Lung (tissue), 11 donors: ENCODE measurements at regions not wholly inside any gene's neighbourhood (a gene's known extent, or its start where the extent isn't known, plus 50 kb on each side); places are given as distances from the start of the nearest gene placed in this dataset.
A peak's percentile ranks its signal among the peaks of the same experiment; 100 is the strongest.

ENCODE experiments used
- ATAC-seq: fragments of 200-7000 bp; cut with Tn5 transposase; one replicate; pipeline ENCODE4 v1.9.1; 2020; ENCODE audit warnings: moderate number of reproducible peaks; ENCODE audit not compliant: insufficient read depth, low FRiP score
- DNase-seq, 3 donors: peaks; one replicate each; pipeline ENCODE4 v3.0.0-alpha.2; 2013 to 2017
- H3K27ac ChIP-seq, 2 donors: one replicate each; pipeline ENCODE4 v1.5.1; 2013; ENCODE audit warnings: mild to moderate bottlenecking in 2 of 2, moderate library complexity in 2 of 2, control low read depth in 1 of 2, inconsistent platforms in 1 of 2, low read depth in 1 of 2, low read length in 1 of 2
- H3K27me3 ChIP-seq, 3 donors: one replicate each; pipeline ENCODE4 v1.5.1; 2013; ENCODE audit warnings: low read length in 2 of 3; ENCODE audit not compliant: control insufficient read depth in 3 of 3, insufficient read depth in 3 of 3
- H3K36me3 ChIP-seq, 4 donors: one replicate each; pipeline ENCODE4 v1.5.1; 2013; ENCODE audit warnings: low read length in 4 of 4, mild to moderate bottlenecking in 1 of 4, moderate library complexity in 1 of 4; ENCODE audit not compliant: control insufficient read depth in 4 of 4, insufficient read depth in 4 of 4
- H3K4me1 ChIP-seq, 5 donors: one replicate each; pipeline ENCODE4 v1.5.1; 2013; ENCODE audit warnings: low read length in 5 of 5, mild to moderate bottlenecking in 2 of 5, moderate library complexity in 1 of 5; ENCODE audit not compliant: control insufficient read depth in 5 of 5, insufficient read depth in 5 of 5
- H3K4me3 ChIP-seq: one replicate; pipeline ENCODE4 v1.5.1; 2013; ENCODE audit warnings: mild to moderate bottlenecking, control low read depth, moderate library complexity
- H3K9ac ChIP-seq, 2 donors: one replicate each; pipeline ENCODE4 v1.5.1; 2013; ENCODE audit warnings: low read length in 2 of 2, control low read depth in 1 of 2; ENCODE audit not compliant: insufficient read depth in 1 of 2
- H3K9me3 ChIP-seq, 4 donors: one replicate each; pipeline ENCODE4 v1.5.1; 2013; ENCODE audit warnings: low read length in 3 of 4, mild to moderate bottlenecking in 1 of 4, moderate library complexity in 1 of 4; ENCODE audit not compliant: control insufficient read depth in 4 of 4, insufficient read depth in 3 of 4
- CTCF ChIP-seq: IDR thresholded peaks from 2 replicates; pipeline ENCODE4 v1.5.1; 2012; ENCODE audit warnings: mild to moderate bottlenecking; ENCODE audit errors: control extremely low read depth, extremely low read depth
- WGBS, 2 donors: extraction: QIAGEN DNeasy Blood & Tissue Kit; methylation state at CpG; one replicate each; pipeline ENCODE4 v1.1.7; 2013; 5-methylcytosine and 5-hydroxymethylcytosine counted together
- donor health status: control.
- donor health status: control.
- donor health status: Bipolar disorder and iron deficiency.
- donor health status: healthy.
- donor health status: DM: yes; HTN: yes; CAD: no.

GRCh38 chr1:87642581-87643221 lies 314.0 kb downstream of the LMO4 start:
- 58 to 75% methylated on average over 3 of the region's 3 CpGs for WGBS, 2 donors
- Histone ChIP-seq H3K9ac (peak overlapping the region in 1 of 2 donors; percentile 16), H3K36me3 (no peaks in the 10 kb centered on the region), H3K9me3 (no peaks in the 10 kb centered on the region), H3K27me3 (no peaks in the 10 kb centered on the region), H3K27ac (no peak overlapping the region), H3K4me1 (peaks cover 0 to 32% (median 17%) of the 10 kb centered on the region in 5 donors), H3K4me3 (no peak overlapping the region)
- ATAC-seq (no peak), DNase-seq (peak; percentile 13 to 81 (median 63))
- TF ChIP-seq CTCF, result no peak

GRCh38 chr1:87644033-87644578 lies 315.4 kb downstream of the LMO4 start:
- Histone ChIP-seq H3K4me1 (peaks cover 0 to 36% (median 17%) of the 10 kb centered on the region in 5 donors), H3K36me3 (no peaks in the 10 kb centered on the region), H3K27ac (no peak overlapping the region), H3K9ac (peak overlapping the region in 1 of 2 donors; percentile 59), H3K9me3 (no peaks in the 10 kb centered on the region), H3K4me3 (no peak overlapping the region), H3K27me3 (no peaks in the 10 kb centered on the region)
- ATAC-seq (no peak), DNase-seq (peak; percentile 16 to 80 (median 73))
- TF ChIP-seq CTCF, result no peak

GRCh38 chr1:87644579-87645190 lies 316.0 kb downstream of the LMO4 start:
- WGBS, 2 donors, result 73 to 79% methylated on average over 7 of the region's 7 CpGs
- no peaks in the 10 kb centered on the region for H3K36me3 ChIP-seq
- peak overlapping the region in 1 of 2 donors; percentile 59 for H3K9ac ChIP-seq
- DNase-seq (peak in 1 of 3 donors; percentile 65), ATAC-seq (peak; percentile 41)
- H3K4me3 ChIP-seq, result no peak overlapping the region
- no peaks in the 10 kb centered on the region for H3K9me3 ChIP-seq
- H3K27me3 ChIP-seq, result no peaks in the 10 kb centered on the region
- H3K27ac ChIP-seq, result no peak overlapping the region
- H3K4me1 ChIP-seq, result peaks cover 0 to 36% (median 17%) of the 10 kb centered on the region in 5 donors
- no peak for TF ChIP-seq CTCF
